Stimulated activated CD4-positive, alpha-beta T cell treated with anti-CD3 and anti-CD28 coated beads, Interleukin-1b, Interleukin-23, amount 100 ng/mL, for 24 hours (primary cell): ENCODE measurements at regions not wholly inside any gene's neighbourhood (a gene's known extent, or its start where the extent isn't known, plus 50 kb on each side); places are given as distances from the start of the nearest gene placed in this dataset.

Experiments
- DNase-seq, 4 experiments: peaks; one replicate each; pipeline ENCODE4 v3.0.0-alpha.2; 2020; ENCODE audit warnings: low read depth in 4 of 4, low spot score in 1 of 4

DNA sequence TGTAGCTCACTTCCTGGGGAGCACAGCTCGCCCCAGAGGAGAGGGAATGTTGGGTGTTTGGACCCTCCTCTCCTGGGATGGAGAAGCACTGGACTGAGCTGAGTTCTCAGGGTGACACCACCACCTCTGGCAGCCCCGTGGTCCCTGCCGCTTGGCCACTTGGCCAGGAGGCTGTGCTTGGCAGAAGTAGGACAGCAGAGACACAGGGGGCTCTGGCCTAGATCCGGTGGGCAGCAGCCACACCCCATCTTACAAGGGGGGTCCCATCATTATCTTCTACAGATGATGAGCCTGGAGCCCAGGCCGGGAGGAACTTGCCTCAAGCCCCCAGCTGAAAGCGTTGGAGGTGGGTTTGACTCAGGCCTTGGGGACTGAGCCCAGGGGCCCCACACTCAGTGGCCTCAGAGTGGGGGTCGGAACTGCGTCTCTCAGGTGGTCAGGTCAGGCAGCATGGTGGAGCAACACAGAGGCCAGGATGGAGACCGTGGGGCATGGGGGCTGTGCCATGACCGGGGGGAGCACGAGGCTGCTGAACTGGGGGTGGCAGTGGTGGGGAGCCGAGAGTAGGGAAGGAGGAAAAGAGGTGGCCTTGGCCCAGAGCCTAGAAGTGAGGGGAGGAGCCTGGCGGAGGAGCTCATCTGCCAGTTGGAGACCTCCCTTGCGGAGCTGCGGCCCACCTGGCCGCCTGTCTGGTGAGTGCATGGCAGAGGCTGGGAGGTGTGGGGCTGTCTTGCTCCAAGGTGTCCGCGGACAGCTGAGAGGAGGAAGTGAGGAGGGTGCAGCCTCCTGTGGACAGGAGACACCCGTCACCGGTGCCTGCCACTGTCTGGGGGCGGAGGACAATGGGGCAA lies 63.6 kb upstream of the HDAC4 start:
- no peak for DNase-seq

- no peak for DNase-seq
Measured at GRCh38 chr2:239463541-239464165, 62.8 kb upstream of the HDAC4 start.

DNA sequence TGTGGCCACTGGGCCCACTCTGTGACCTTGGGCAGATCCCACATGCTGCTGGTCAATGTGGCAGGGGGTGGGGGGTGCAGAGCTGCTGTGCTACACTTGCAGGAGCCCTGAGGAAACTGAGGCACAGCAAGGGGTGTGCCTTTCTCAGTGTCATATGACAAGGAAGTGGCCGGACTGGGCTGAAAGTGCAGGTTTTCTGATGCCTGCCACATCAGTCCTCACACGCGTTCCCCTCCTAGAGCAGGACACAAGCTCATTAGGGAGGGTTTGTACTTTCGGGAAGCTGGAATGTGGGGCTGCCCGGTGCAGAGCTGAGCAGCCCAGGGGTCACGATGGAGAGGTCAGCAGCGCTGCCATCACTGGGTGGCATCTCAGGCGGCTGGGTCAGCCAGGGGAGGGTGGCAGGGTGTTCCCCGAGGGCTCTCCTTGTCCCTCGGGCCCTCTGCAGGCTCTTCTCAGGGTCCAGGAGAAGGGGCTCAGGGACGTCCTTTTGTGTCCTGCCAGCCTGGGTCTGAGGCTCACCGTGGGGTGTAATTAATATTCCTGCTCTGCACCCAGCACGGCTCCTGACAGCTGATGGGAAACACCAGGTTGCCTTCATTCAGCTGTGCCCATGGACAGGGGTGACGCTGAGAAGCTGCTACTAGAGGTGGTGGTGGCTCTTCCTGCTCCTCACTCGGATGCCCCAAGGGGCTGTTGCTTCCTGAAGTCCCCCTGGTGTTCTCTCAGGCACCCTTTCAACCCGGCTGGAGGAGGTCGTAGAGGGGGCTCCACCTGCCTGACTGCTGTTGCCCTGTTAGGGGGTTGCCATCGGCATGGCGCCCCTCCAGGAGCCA lies 62.1 kb upstream of the HDAC4 start:
- no peak for DNase-seq

- DNase-seq: no peak
Measured at GRCh38 chr2:239462191-239462515, 61.3 kb upstream of the HDAC4 start.

- no peak for DNase-seq
Measured at GRCh38 chr2:239461291-239462190, 60.7 kb upstream of the HDAC4 start.

GRCh38 chr2:239460780-239461179 lies 60.0 kb upstream of the HDAC4 start:
- no peak for DNase-seq

DNA sequence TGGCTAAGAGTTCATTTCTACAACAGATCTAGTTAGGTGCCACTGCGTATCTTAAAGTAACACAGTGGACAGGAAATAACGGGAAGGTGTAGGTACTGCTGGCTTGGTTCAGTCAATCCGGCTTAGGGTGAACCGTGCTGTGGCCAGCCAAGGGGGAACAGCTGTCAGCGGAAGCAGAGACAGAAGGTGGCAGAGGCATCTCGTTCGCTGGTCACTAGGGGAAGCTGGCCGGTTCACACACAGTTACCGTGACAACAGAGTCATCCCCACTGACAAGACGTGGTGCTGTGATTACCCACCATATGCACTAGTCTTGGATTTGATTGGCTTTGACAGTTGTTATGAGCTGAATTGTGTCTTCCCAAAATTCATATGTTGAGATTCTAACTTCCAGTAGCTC lies 58.8 kb upstream of the HDAC4 start:
- no peak for DNase-seq

GRCh38 chr2:239459056-239459455 lies 58.2 kb upstream of the HDAC4 start:
- DNase-seq: no peak

DNA sequence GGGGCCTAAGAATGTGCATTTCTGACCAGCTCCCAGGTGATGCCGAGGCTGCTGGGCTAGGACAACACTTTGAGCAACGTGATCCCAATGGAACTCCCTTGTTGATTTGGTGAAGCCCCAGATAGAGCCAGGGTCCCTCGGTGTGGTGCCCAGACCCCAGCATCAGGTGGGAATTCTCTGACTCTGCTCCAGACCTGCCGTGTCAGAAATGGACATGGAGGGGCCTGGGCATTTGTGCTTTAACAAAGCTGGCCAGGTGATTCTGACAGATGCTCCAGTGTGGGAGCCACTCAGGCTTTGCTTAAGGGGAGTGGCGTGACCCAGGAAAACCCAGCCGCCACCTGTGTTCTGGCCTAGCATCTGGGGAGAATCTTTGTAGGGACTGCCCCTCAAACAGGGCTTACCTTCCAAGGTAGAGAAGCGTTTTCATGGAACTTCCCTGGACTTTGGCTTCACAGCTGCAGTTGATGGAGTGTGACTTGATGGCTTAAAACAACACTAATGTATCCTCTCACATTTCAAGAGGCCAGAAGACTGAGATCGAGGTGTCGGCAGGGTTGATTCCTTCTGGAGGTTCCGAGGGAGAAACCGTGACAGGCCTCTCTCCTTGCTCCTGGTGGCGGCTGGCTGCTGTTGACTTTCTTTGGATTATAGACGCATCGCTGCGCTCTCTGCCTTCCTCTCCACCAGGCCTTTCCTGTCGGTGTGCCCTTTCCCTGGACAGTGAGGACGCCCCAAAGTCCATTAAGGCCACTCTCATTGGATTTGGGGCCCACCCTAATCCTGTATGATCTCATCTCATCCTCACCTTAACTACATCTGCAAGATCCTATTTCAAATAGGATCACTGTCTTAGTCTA lies 57.0 kb upstream of the HDAC4 start:
- no peak for DNase-seq

DNA sequence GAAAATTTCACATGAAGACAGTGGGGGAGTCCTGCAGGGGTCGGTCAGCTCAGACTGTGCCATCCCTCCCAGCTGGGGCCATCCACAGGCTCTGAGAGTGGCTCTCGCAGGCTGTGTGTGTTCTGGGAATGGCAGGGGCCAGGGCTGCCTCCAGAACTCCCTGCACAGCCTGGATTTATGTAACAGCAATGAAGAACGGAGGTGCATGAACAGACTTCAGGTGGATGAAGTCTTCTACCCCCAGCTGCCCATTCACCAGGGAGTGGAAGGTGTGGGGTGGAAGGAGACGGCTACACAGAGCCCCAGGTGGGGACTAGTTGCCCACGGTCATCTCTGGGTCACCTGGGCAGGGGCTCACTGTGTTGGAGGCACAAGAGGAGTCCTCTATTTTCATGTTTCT lies 56.1 kb upstream of the HDAC4 start:
- DNase-seq: no peak

DNA sequence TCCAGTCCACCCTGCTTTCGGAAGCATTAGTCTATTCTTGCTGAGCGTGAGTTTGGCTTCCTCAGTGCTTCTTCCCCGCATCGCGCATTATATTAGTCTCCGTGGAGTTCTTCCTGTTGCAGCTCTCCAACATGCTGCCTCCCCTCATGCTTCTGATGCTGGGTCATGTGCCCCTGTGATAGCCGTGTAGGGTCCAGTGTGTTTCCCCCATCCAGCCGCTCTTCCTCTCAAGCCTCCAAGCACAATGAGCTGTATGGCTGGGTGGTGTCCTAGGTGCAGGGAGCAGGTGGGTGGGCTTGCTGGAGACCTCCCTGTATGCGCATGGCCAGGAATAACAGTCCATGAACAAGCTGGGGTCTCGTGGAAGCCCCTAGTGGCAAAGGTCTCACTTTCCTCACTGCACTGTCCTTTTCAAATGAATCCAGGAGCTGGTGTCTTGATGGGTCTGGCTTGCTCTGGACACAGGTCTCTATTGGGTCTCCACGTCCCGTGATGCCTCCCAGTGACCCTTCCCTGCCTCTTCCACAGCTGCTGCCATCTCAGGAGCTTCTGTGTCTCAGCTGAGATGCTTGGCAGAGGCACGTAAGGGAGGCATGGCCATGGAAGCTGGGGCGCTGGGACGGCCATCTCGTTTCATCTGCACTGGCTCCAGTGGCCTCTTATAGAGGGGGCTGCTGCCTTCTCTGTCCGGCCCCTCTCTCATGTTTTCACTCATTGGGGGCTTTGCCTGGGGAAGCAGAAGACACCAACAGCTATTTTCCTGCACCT lies 54.8 kb upstream of the HDAC4 start:
- DNase-seq: no peak

GRCh38 chr2:239454507-239454906 lies 53.7 kb upstream of the HDAC4 start:
- no peak for DNase-seq
